K562 (cell line): ENCODE measurements at regions not wholly inside any gene's neighbourhood (a gene's known extent, or its start where the extent isn't known, plus 50 kb on each side); places are given as distances from the start of the nearest gene placed in this dataset.

ENCODE experiments used
- ATAC-seq: fragments of 200-7000 bp; cut with Tn5 transposase; 3 replicates; pipeline ENCODE4 v1.9.1; 2020; ENCODE audit warnings: moderate library complexity
- BruUV-seq: library from RNA; stranded (reverse); fragments of 400-500 nt; replicated peaks from 2 replicates; lab custom pipeline; 2021; lab: Mats Ljungman, UMichigan
- CTCF ChIA-PET: fragments of 300-600 bp; formaldehyde crosslinking; extraction: SDS; loops from one replicate; lab custom pipeline; 2021; ENCODE audit warnings: low intra/inter-chr PET ratio; lab: Yijun Ruan, JAX
- POLR2A ChIA-PET: fragments of 300-600, 350-650 bp; sonication (Branson Sonifier 250); formaldehyde crosslinking; extraction: SDS; loops from one replicate; lab custom pipeline; 2021; ENCODE audit warnings: antibody characterized with exemption, inconsistent platforms; lab: Yijun Ruan, JAX
- DNase-seq, 4 experiments: peaks; one replicate each; pipeline versions ENCODE4 v3.0.0 to v3.0.0-alpha.2; 2011 to 2018; ENCODE audit warnings: low spot score in 3 of 4, mixed read lengths in 3 of 4; ENCODE audit errors: extremely low read depth in 1 of 4
- FAIRE-seq: peaks from 2 replicates; lab custom pipeline; 2011; peaks lifted over from hg19 to GRCh38; lab: Jason Lieb, UNC
- H2AFZ ChIP-seq: 2 replicates; pipeline ENCODE4 v1.6.0; 2011; ENCODE audit warnings: low read depth, low read length, control low read depth, inconsistent platforms
- H3K27ac ChIP-seq: fragments of 200-600 bp; 3 replicates; pipeline ENCODE4 v1.8.0; 2011; ENCODE audit warnings: low read depth, mild to moderate bottlenecking, control low read depth, inconsistent platforms, low read length, moderate library complexity, mixed read lengths; ENCODE audit errors: extremely low read depth
- H3K27me3 ChIP-seq, 2 experiments: fragments of 300-600 bp in 1 of 2; 2 replicates in 1 of 2; 3 replicates in 1 of 2; pipeline versions ENCODE4 v1.6.0 to v1.8.0; 2011; ENCODE audit warnings: inconsistent platforms in 2 of 2, low read length in 2 of 2, mild to moderate bottlenecking in 1 of 2, mixed read lengths in 1 of 2, moderate library complexity in 1 of 2; ENCODE audit not compliant: control insufficient read depth in 2 of 2, insufficient read depth in 2 of 2
- H3K36me3 ChIP-seq: fragments of 300-600 bp; 3 replicates; pipeline ENCODE4 v1.8.0; 2011; ENCODE audit warnings: mild to moderate bottlenecking, low read length, inconsistent platforms; ENCODE audit not compliant: control insufficient read depth, insufficient read depth
- H3K4me1 ChIP-seq, 2 experiments: fragments of 200-600 bp in 1 of 2; replicated peaks in 1 of 2; 2 replicates in 1 of 2; 3 replicates in 1 of 2; pipeline versions ENCODE4 v1.5.1 to v1.8.0; 2011; ENCODE audit warnings: inconsistent platforms in 2 of 2, low read length in 2 of 2, mild to moderate bottlenecking in 1 of 2, mixed read lengths in 1 of 2, moderate library complexity in 1 of 2; ENCODE audit not compliant: control insufficient read depth in 2 of 2, insufficient read depth in 2 of 2
- H3K4me2 ChIP-seq: 2 replicates; pipeline ENCODE4 v1.6.1; 2011; ENCODE audit warnings: low read length, control low read depth, inconsistent platforms, mixed read lengths; ENCODE audit not compliant: insufficient read depth
- H3K4me3 ChIP-seq: fragments of 200-600 bp; sonication (generic), shearing (Covaris generic); 2 replicates; pipeline ENCODE4 v1.5.1; 2016; ENCODE audit warnings: control low read depth, inconsistent platforms
- H3K79me2 ChIP-seq: fragments of 200-600 bp; 3 replicates; pipeline ENCODE4 v1.8.0; 2011; ENCODE audit warnings: low read length, inconsistent platforms; ENCODE audit not compliant: control insufficient read depth, insufficient read depth
- H3K9ac ChIP-seq, 2 experiments: 2 replicates each; pipeline versions ENCODE4 v1.6.0 to v1.6.1; 2011; ENCODE audit warnings: low read depth in 2 of 2, low read length in 2 of 2, control low read depth in 1 of 2, inconsistent platforms in 1 of 2, mild to moderate bottlenecking in 1 of 2, mixed read lengths in 1 of 2; ENCODE audit not compliant: insufficient read depth in 1 of 2
- H3K9me1 ChIP-seq: one replicate; pipeline ENCODE4 v1.6.0; 2011; ENCODE audit warnings: inconsistent platforms, mild to moderate bottlenecking, low read length, moderate library complexity; ENCODE audit not compliant: control insufficient read depth, insufficient read depth
- H3K9me3 ChIP-seq: replicated peaks from 2 replicates; pipeline ENCODE4 v1.5.1; 2011; ENCODE audit warnings: low read depth, low read length, inconsistent platforms; ENCODE audit not compliant: control insufficient read depth, insufficient read depth
- H4K20me1 ChIP-seq: replicated peaks from 2 replicates; pipeline ENCODE4 v1.6.1; 2011; ENCODE audit warnings: low read length, inconsistent platforms, mixed read lengths; ENCODE audit not compliant: control insufficient read depth, insufficient read depth
- ATF7 ChIP-seq: fragments of 450-650 bp; IDR thresholded peaks from 2 replicates; pipeline ENCODE4 v1.7.1; 2014; ENCODE audit warnings: mild to moderate bottlenecking, moderate library complexity
- BRF1 ChIP-seq: IDR thresholded peaks from 3 replicates; pipeline ENCODE4 v1.6.1; 2011; ENCODE audit warnings: borderline replicate concordance, mild to moderate bottlenecking; ENCODE audit not compliant: insufficient read length; ENCODE audit errors: extremely low read depth
- CCAR2 ChIP-seq: fragments of 200-400 bp; formaldehyde crosslinking; IDR thresholded peaks from 2 replicates; pipeline ENCODE4 v1.6.1; 2017; ENCODE audit warnings: mild to moderate bottlenecking, low read depth, low read length
- CCNT2 ChIP-seq: IDR thresholded peaks from 2 replicates; pipeline ENCODE4 v1.6.1; 2011; ENCODE audit warnings: borderline replicate concordance, low read depth, mild to moderate bottlenecking, moderate library complexity, mixed read lengths, low read length; ENCODE audit not compliant: insufficient read length; ENCODE audit errors: extremely low read depth
- PHB ChIP-seq: fragments of 250-450 bp; sonication (Bioruptor Pico); IDR thresholded peaks from 2 replicates; pipeline ENCODE4 v1.5.0; 2021
- PRMT5 ChIP-seq: sonication (generic); formaldehyde crosslinking; IDR thresholded peaks from 2 replicates; pipeline ENCODE4 v1.5.0; 2020; ENCODE audit warnings: missing genetic modification reagents
- PYGO2 ChIP-seq: fragments of 450-650 bp; IDR thresholded peaks from 2 replicates; pipeline ENCODE4 v1.6.1; 2016; ENCODE audit warnings: mild to moderate bottlenecking, missing genetic modification characterization, moderate library complexity, missing compliant biosample characterization
- RBM14 ChIP-seq: fragments of 200-400 bp; formaldehyde crosslinking; IDR thresholded peaks from 2 replicates; pipeline ENCODE4 v1.6.1; 2018; ENCODE audit warnings: low read depth, mild to moderate bottlenecking, low read length, moderate library complexity, borderline replicate concordance; ENCODE audit not compliant: insufficient read depth
- SIN3A ChIP-seq, 2 experiments: fragments of 150-350 bp in 1 of 2; IDR thresholded peaks; 2 replicates each; pipeline ENCODE4 v1.6.1; 2011 to 2016; ENCODE audit warnings: borderline replicate concordance in 2 of 2, low read depth in 2 of 2, low read length in 2 of 2, mild to moderate bottlenecking in 2 of 2, moderate library complexity in 2 of 2; ENCODE audit not compliant: control insufficient read depth in 1 of 2
- YBX1 ChIP-seq: fragments of 450-650 bp; IDR thresholded peaks from 2 replicates; pipeline ENCODE4 v1.7.1; 2016; ENCODE audit warnings: mild to moderate bottlenecking
- ZFP1 ChIP-seq: fragments of 450-650 bp; formaldehyde crosslinking; IDR thresholded peaks from 2 replicates; pipeline ENCODE4 v1.4.0; 2020; ENCODE audit warnings: mild to moderate bottlenecking, mixed read lengths
- ZSCAN29 ChIP-seq: fragments of 450-650 bp; IDR thresholded peaks from 2 replicates; pipeline ENCODE4 v1.6.1; 2017
- WGBS: fragments of 100-300 bp; shearing (Covaris generic); methylation state at CpG from one replicate; pipeline ENCODE4 v1.1.6; 2016; ENCODE audit warnings: low coverage, mixed read lengths; ENCODE audit not compliant: insufficient coverage; ENCODE audit errors: missing lambda C conversion rate; 5-methylcytosine and 5-hydroxymethylcytosine counted together
- in situ Hi-C: fragments of 300-500 bp; cut with MboI; formaldehyde crosslinking; loops from 4 replicates; pipeline ENCODE4 v1.15.0; 2018; ENCODE audit warnings: inconsistent platforms, mixed read lengths
- intact Hi-C: fragments of 100-400 bp; cut with micrococcal nuclease; formaldehyde crosslinking; loops from 2 replicates; pipeline ENCODE4 v1.14.2; 2022
- TF ChIP-seq, protein P1 (sequence below): fragments of 450-650 bp; conservative IDR thresholded peaks from 2 replicates; pipeline ENCODE4 v1.6.1; 2016; ENCODE audit warnings: missing genetic modification characterization, low read depth, mild to moderate bottlenecking, control low read depth, missing compliant biosample characterization
- TF ChIP-seq, protein P2 (sequence below), 2 experiments: IDR thresholded peaks; 2 replicates each; pipeline ENCODE4 v1.6.1; 2011; ENCODE audit warnings: borderline replicate concordance in 1 of 2, control low read depth in 1 of 2, low read depth in 1 of 2, low read length in 1 of 2, mild to moderate bottlenecking in 1 of 2, mixed read lengths in 1 of 2, moderate library complexity in 1 of 2; ENCODE audit not compliant: insufficient read depth in 1 of 2, insufficient read length in 1 of 2, poor library complexity in 1 of 2, severe bottlenecking in 1 of 2; ENCODE audit errors: extremely low read depth in 1 of 2
- TF ChIP-seq, protein P3 (sequence below): sonication (generic); formaldehyde crosslinking; IDR thresholded peaks from 2 replicates; pipeline ENCODE4 v1.8.0; 2023; ENCODE audit warnings: mild to moderate bottlenecking, missing genetic modification reagents

DNA sequence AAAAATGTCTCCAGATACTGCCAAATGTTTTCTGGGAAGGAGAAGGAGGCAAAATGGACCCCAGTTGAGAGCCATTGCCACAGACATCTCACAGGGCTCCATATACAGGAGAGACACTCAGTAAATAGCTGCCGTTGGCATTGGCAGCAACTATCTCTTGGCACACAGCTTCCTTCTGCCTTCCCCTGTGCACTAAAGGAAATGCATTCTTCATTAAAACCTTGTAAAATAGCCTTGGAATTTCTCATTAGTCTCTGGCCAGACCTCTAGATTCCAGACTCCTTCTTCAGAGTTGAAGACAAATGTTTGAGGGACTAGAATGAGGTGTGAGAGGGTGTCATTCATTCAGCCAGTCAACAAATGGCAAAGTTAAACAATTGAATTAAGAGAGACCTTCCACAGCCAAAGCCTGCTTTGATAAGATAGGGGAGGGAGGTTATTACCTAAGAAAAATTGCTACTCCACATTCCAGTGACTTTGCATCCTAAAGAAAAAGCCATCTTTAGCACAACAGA lies 223.9 kb upstream of the HS3ST3A1 start:
- ATAC-seq (no peak), DNase-seq (no peak), FAIRE-seq (no peak)
- H4K20me1 ChIP-seq = no peaks in the 10 kb centered on the region
- H3K4me1 ChIP-seq = no peaks in the 10 kb centered on the region
- H3K36me3 ChIP-seq = no peaks in the 10 kb centered on the region
- intact Hi-C loops (no loop called here), in situ Hi-C loops (no loop called here)
- POLR2A ChIA-PET = interaction anchor here (0.7 kb wide), 1 partner anchor 1192 kb away, joined by 3 read pairs; no protein-coding TSS in a partner anchor
- H3K27ac ChIP-seq = no peak overlapping the region
- WGBS = 0% methylated on average over 1 of the region's 1 CpG
- H3K79me2 ChIP-seq = no peaks in the 10 kb centered on the region
- H3K4me3 ChIP-seq = no peak overlapping the region
- TF ChIP-seq ZSCAN29 = no peak
- TF ChIP-seq BRF1 = no peak
- no peak for TF ChIP-seq PRMT5 (CRISPR knock-in tag)
- TF ChIP-seq SIN3A (IDR thresholded peaks at IDR 0.05; ENCODE audit: borderline replicate concordance in 2 of 2, control insufficient read depth in 1 of 2, low read depth in 2 of 2, low read length in 2 of 2) = no peak
- no peak for TF ChIP-seq CCNT2
- TF ChIP-seq PYGO2 (tag) = no peak
- no peak for TF ChIP-seq PHB (CRISPR knock-in tag)
- no peak for TF ChIP-seq ZFP1
- TF ChIP-seq, protein P1, sequence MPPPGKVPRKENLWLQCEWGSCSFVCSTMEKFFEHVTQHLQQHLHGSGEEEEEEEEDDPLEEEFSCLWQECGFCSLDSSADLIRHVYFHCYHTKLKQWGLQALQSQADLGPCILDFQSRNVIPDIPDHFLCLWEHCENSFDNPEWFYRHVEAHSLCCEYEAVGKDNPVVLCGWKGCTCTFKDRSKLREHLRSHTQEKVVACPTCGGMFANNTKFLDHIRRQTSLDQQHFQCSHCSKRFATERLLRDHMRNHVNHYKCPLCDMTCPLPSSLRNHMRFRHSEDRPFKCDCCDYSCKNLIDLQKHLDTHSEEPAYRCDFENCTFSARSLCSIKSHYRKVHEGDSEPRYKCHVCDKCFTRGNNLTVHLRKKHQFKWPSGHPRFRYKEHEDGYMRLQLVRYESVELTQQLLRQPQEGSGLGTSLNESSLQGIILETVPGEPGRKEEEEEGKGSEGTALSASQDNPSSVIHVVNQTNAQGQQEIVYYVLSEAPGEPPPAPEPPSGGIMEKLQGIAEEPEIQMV (tag) = no peak
- no peak for TF ChIP-seq RBM14
- TF ChIP-seq CCAR2 = no peak
- TF ChIP-seq, protein P2, sequence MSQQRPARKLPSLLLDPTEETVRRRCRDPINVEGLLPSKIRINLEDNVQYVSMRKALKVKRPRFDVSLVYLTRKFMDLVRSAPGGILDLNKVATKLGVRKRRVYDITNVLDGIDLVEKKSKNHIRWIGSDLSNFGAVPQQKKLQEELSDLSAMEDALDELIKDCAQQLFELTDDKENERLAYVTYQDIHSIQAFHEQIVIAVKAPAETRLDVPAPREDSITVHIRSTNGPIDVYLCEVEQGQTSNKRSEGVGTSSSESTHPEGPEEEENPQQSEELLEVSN (IDR thresholded peaks at IDR 0.05; ENCODE audit: borderline replicate concordance in 1 of 2, extremely low read depth in 1 of 2, insufficient read depth in 1 of 2, insufficient read length in 1 of 2, low read depth in 1 of 2, low read length in 1 of 2, poor library complexity in 1 of 2, severe bottlenecking in 1 of 2) = no peak
- TF ChIP-seq YBX1 = no peak
- TF ChIP-seq ATF7 = no peak
- TF ChIP-seq, protein P3, sequence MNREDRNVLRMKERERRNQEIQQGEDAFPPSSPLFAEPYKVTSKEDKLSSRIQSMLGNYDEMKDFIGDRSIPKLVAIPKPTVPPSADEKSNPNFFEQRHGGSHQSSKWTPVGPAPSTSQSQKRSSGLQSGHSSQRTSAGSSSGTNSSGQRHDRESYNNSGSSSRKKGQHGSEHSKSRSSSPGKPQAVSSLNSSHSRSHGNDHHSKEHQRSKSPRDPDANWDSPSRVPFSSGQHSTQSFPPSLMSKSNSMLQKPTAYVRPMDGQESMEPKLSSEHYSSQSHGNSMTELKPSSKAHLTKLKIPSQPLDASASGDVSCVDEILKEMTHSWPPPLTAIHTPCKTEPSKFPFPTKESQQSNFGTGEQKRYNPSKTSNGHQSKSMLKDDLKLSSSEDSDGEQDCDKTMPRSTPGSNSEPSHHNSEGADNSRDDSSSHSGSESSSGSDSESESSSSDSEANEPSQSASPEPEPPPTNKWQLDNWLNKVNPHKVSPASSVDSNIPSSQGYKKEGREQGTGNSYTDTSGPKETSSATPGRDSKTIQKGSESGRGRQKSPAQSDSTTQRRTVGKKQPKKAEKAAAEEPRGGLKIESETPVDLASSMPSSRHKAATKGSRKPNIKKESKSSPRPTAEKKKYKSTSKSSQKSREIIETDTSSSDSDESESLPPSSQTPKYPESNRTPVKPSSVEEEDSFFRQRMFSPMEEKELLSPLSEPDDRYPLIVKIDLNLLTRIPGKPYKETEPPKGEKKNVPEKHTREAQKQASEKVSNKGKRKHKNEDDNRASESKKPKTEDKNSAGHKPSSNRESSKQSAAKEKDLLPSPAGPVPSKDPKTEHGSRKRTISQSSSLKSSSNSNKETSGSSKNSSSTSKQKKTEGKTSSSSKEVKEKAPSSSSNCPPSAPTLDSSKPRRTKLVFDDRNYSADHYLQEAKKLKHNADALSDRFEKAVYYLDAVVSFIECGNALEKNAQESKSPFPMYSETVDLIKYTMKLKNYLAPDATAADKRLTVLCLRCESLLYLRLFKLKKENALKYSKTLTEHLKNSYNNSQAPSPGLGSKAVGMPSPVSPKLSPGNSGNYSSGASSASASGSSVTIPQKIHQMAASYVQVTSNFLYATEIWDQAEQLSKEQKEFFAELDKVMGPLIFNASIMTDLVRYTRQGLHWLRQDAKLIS (CRISPR knock-in tag) = no peak
- H3K9ac ChIP-seq = no peak overlapping the region
- H3K9me1 ChIP-seq = no peaks in the 10 kb centered on the region
- H3K4me2 ChIP-seq = no peak overlapping the region
- no TSS peak for BruUV-seq
- no peak overlapping the region for H2AFZ ChIP-seq
- no peaks in the 10 kb centered on the region for H3K9me3 ChIP-seq
- CTCF ChIA-PET = no interaction called here
- H3K27me3 ChIP-seq = no peaks in the 10 kb centered on the region
